Breast epithelium (tissue), 3 donors: ENCODE measurements at regions not wholly inside any gene's neighbourhood (a gene's known extent, or its start where the extent isn't known, plus 50 kb on each side); places are given as distances from the start of the nearest gene placed in this dataset.

Experiments
- CTCF ChIP-seq, 3 donors: fragments of 450-650 bp; IDR thresholded peaks; one replicate each; pipeline ENCODE4 v1.5.1; 2016 to 2017; ENCODE audit warnings: antibody characterized with exemption in 3 of 3, mild to moderate bottlenecking in 3 of 3, moderate library complexity in 3 of 3
- POLR2A ChIP-seq: fragments of 450-650 bp; IDR thresholded peaks from one replicate; pipeline ENCODE4 v1.6.1; 2016; ENCODE audit warnings: antibody characterized with exemption, mild to moderate bottlenecking, moderate library complexity
- POLR2AphosphoS5 ChIP-seq, 3 donors: sonication (generic); formaldehyde crosslinking; IDR thresholded peaks; one replicate each; pipeline ENCODE4 v1.6.1; 2017; ENCODE audit warnings: antibody characterized with exemption in 3 of 3

- no peak for TF ChIP-seq CTCF (IDR thresholded peaks at IDR 0.05)
- TF ChIP-seq POLR2A, result no peak
- no peak for TF ChIP-seq POLR2AphosphoS5 (IDR thresholded peaks at IDR 0.05)
These were observed 107.8 kb upstream of the CXCL12 start for GRCh38 chr10:44492678-44493077.
